Neural progenitor cell (in vitro differentiated cells): ENCODE measurements at regions not wholly inside any gene's neighbourhood (a gene's known extent, or its start where the extent isn't known, plus 50 kb on each side); places are given as distances from the start of the nearest gene placed in this dataset.

Source experiments
- DNase-seq: peaks from one replicate; pipeline ENCODE4 v3.0.0-alpha.2; 2016; ENCODE audit warnings: low spot score
- H2AFZ ChIP-seq: fragments of 200-600 bp; sonication (generic); replicated peaks from 2 replicates; pipeline ENCODE4 v1.6.1; 2016; ENCODE audit warnings: antibody characterized with exemption
- H3F3A ChIP-seq: fragments of 200-600 bp; sonication (generic); 2 replicates; pipeline ENCODE4 v1.6.1; 2016; ENCODE audit warnings: antibody characterized with exemption, low read depth
- H3K27ac ChIP-seq: fragments of 200-600 bp; sonication (generic); 2 replicates; pipeline ENCODE4 v1.5.1; 2016; ENCODE audit warnings: mild to moderate bottlenecking
- H3K27me3 ChIP-seq: fragments of 200-600 bp; sonication (generic); 2 replicates; pipeline ENCODE4 v1.6.1; 2016; ENCODE audit warnings: mild to moderate bottlenecking, moderate library complexity
- H3K36me3 ChIP-seq: fragments of 200-600 bp; sonication (generic); 2 replicates; pipeline ENCODE4 v1.5.1; 2016
- H3K4me1 ChIP-seq: fragments of 200-600 bp; sonication (generic); 2 replicates; pipeline ENCODE4 v1.6.1; 2016; ENCODE audit warnings: mixed run types
- H3K4me2 ChIP-seq: fragments of 200-600 bp; sonication (generic); 2 replicates; pipeline ENCODE4 v1.6.1; 2016
- H3K4me3 ChIP-seq: fragments of 200-600 bp; sonication (generic); 2 replicates; pipeline ENCODE4 v1.5.1; 2016
- H3K79me2 ChIP-seq: fragments of 200-600 bp; sonication (generic); 2 replicates; pipeline ENCODE4 v1.6.1; 2016; ENCODE audit warnings: low read depth
- H3K9ac ChIP-seq: fragments of 200-600 bp; sonication (generic); 2 replicates; pipeline ENCODE4 v1.6.1; 2016
- H3K9me3 ChIP-seq: fragments of 200-600 bp; sonication (generic); 2 replicates; pipeline ENCODE4 v1.5.1; 2016; ENCODE audit warnings: low read depth
- H4K20me1 ChIP-seq: fragments of 200-600 bp; sonication (generic); 2 replicates; pipeline ENCODE4 v1.6.1; 2016; ENCODE audit warnings: low read depth
- H3K27ac Mint-ChIP-seq: 3 replicates; pipeline ENCODE4 v1.8.0; 2021; ENCODE audit warnings: mixed read lengths
- H3K27me3 Mint-ChIP-seq: 2 replicates; pipeline ENCODE4 v1.8.0; 2022; ENCODE audit warnings: low read depth, mild to moderate bottlenecking, inconsistent platforms, moderate library complexity, mixed read lengths; ENCODE audit not compliant: insufficient read depth
- H3K36me3 Mint-ChIP-seq: 3 replicates; pipeline ENCODE4 v1.8.0; 2021; ENCODE audit warnings: mixed read lengths
- H3K4me1 Mint-ChIP-seq: 3 replicates; pipeline ENCODE4 v1.8.0; 2021; ENCODE audit warnings: mixed read lengths
- H3K4me3 Mint-ChIP-seq: 3 replicates; pipeline ENCODE4 v1.8.0; 2021; ENCODE audit warnings: mild to moderate bottlenecking, moderate library complexity, mixed read lengths
- H3K9me3 Mint-ChIP-seq: 3 replicates; pipeline ENCODE4 v1.8.0; 2020; ENCODE audit warnings: mixed read lengths
- CTCF ChIP-seq: fragments of 200-600 bp; sonication (generic); IDR thresholded peaks from 2 replicates; pipeline ENCODE4 v1.5.1; 2017; ENCODE audit warnings: antibody characterized with exemption, mild to moderate bottlenecking
- EZH2 ChIP-seq: fragments of 200-600 bp; sonication (generic); IDR thresholded peaks from 2 replicates; pipeline ENCODE4 v1.6.1; 2017; ENCODE audit warnings: antibody characterized with exemption, mild to moderate bottlenecking, moderate library complexity
- EZH2phosphoT487 ChIP-seq: fragments of 200-600 bp; sonication (generic); IDR thresholded peaks from 2 replicates; pipeline ENCODE4 v1.6.1; 2017; ENCODE audit warnings: antibody characterized with exemption

GRCh38 chr10:117748058-117748457, 205.5 kb downstream of the EMX2 start:
- Histone ChIP-seq H3K4me1 (no peaks in the 10 kb centered on the region), H3K79me2 (no peaks in the 10 kb centered on the region), H3K27me3 (no peaks in the 10 kb centered on the region), H3K9ac (no peak overlapping the region), H3K4me2 (no peak overlapping the region), H3K27ac (no peak overlapping the region), H3K36me3 (no peaks in the 10 kb centered on the region), H4K20me1 (no peaks in the 10 kb centered on the region), H3K9me3 (no peaks in the 10 kb centered on the region), H3K4me3 (no peak overlapping the region), H2AFZ (no peak overlapping the region), H3F3A (no peaks in the 10 kb centered on the region)
- Mint-ChIP-seq H3K4me3 (no peak overlapping the region), H3K27me3 (peaks cover 10% of the 10 kb centered on the region), H3K27ac (no peak overlapping the region), H3K4me1 (no peaks in the 10 kb centered on the region), H3K9me3 (no peaks in the 10 kb centered on the region), H3K36me3 (no peaks in the 10 kb centered on the region)
- no peak for TF ChIP-seq EZH2phosphoT487
- no peak for TF ChIP-seq EZH2
- TF ChIP-seq CTCF: no peak
- no peak for DNase-seq

- no peaks in the 10 kb centered on the region for H3K36me3 ChIP-seq
- H3K27ac Mint-ChIP-seq: peak overlapping the region; percentile 38
- H3K27me3 Mint-ChIP-seq: peaks cover 12% of the 10 kb centered on the region
- no peaks in the 10 kb centered on the region for H4K20me1 ChIP-seq
- no peak overlapping the region for H3K9ac ChIP-seq
- H3K4me2 ChIP-seq: no peak overlapping the region
- H3K9me3 ChIP-seq: no peaks in the 10 kb centered on the region
- no peak overlapping the region for H2AFZ ChIP-seq
- peaks cover 8% of the 10 kb centered on the region for H3K4me1 ChIP-seq
- no peaks in the 10 kb centered on the region for H3K27me3 ChIP-seq
- no peak overlapping the region for H3K4me3 ChIP-seq
- TF ChIP-seq EZH2: no peak
- no peak for TF ChIP-seq CTCF
- no peak for TF ChIP-seq EZH2phosphoT487
- no peak for DNase-seq
- H3K36me3 Mint-ChIP-seq: no peaks in the 10 kb centered on the region
- H3K79me2 ChIP-seq: no peaks in the 10 kb centered on the region
- no peaks in the 10 kb centered on the region for H3F3A ChIP-seq
- no peak overlapping the region for H3K27ac ChIP-seq
- H3K4me1 Mint-ChIP-seq: peaks cover 8% of the 10 kb centered on the region
- H3K9me3 Mint-ChIP-seq: no peaks in the 10 kb centered on the region
- H3K4me3 Mint-ChIP-seq: no peak overlapping the region
These were observed 208.1 kb downstream of the EMX2 start for GRCh38 chr10:117750616-117751015.

GRCh38 chr10:117751259-117751658, 208.7 kb downstream of the EMX2 start:
- DNase-seq: no peak
- Histone ChIP-seq H4K20me1 (no peaks in the 10 kb centered on the region), H3K4me2 (no peak overlapping the region), H3K4me1 (peaks cover 11% of the 10 kb centered on the region), H3K36me3 (no peaks in the 10 kb centered on the region), H3K79me2 (no peaks in the 10 kb centered on the region), H3K27me3 (no peaks in the 10 kb centered on the region), H3K4me3 (no peak overlapping the region), H3K9ac (no peak overlapping the region), H3K27ac (no peak overlapping the region), H3K9me3 (no peaks in the 10 kb centered on the region), H2AFZ (no peak overlapping the region), H3F3A (no peaks in the 10 kb centered on the region)
- no peak overlapping the region for H3K27ac Mint-ChIP-seq
- H3K4me1 Mint-ChIP-seq: peaks cover 13% of the 10 kb centered on the region
- peaks cover 12% of the 10 kb centered on the region for H3K27me3 Mint-ChIP-seq
- no peaks in the 10 kb centered on the region for H3K36me3 Mint-ChIP-seq
- no peak overlapping the region for H3K4me3 Mint-ChIP-seq
- TF ChIP-seq CTCF (no peak), EZH2phosphoT487 (no peak), EZH2 (no peak)
- H3K9me3 Mint-ChIP-seq: no peaks in the 10 kb centered on the region
